Heart left ventricle (tissue), 13 donors: ENCODE measurements at regions not wholly inside any gene's neighbourhood (a gene's known extent, or its start where the extent isn't known, plus 50 kb on each side); places are given as distances from the start of the nearest gene placed in this dataset.

Experiments used
- POLR2A ChIP-seq, 2 donors: fragments of 450-650 bp; IDR thresholded peaks; one replicate each; pipeline ENCODE4 v1.6.1; 2017; ENCODE audit warnings: antibody characterized with exemption in 2 of 2, mild to moderate bottlenecking in 2 of 2, moderate library complexity in 2 of 2
- TF ChIP-seq, protein P1 (sequence below), 12 donors: fragments of 200-600 bp; sonication (generic) in 4 of 12; IDR thresholded peaks; one replicate each; pipeline versions ENCODE4 v1.5.0 to v1.8.0; 2018 to 2022; ENCODE audit warnings: antibody characterized with exemption in 12 of 12, mild to moderate bottlenecking in 5 of 12
- donor health status: ischemic (EF 13 %, LVEDD 7.1; RV severe dilation, severe dysfunction).
- donor health status: DM: no; HTN: yes; CAD: no.
- donor health status: DM: no; HTN: no; CAD: no.
- donor health status: ischemic (EF 25% LVEDD 6.9; RV normal size, moderate dysfunction).
- donor health status: ischemic (EF 25% LVEDD 5.7; RV mildly dilated, moderate dysfunction).
- donor health status: ischemic (EF 35%, LVEDD 5.7; RV mildly dilated, moderate dysfunction).
- donor health status: nonischemic (EF 11% LVEDD 7.7; RV severe dilation, severe dysfunction).
- donor health status: DM: yes; HTN: yes; CAD: no.
- donor health status: PGD.
- donor health status: ischemic (EF 29% LVEDD 5.4; RV normal size, mild dysfunction).
- donor health status: nonischemic (EF 23%, LVEDD 6.1; RV moderate dilation, normal function).

DNA sequence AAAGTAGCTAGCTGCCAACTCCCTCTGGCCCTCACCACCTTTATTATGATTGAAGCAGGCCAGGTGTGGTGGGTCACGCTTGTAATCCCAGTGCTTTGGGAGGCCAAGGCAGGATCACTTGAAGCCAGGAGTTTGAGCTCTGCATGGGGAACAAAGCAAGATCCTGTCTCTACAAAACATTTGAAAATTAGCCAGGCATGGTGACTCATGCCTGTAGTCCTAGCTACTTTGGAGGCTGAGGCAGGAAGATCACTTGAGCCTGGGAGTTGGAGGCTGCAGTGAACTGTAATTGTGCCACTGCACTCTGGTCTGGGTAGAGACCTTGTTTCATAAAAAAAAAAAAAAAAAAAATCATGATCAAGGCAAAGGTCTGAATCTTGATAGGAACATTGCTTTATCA is 467.0 kb upstream of the DIPK2B start:
- TF ChIP-seq POLR2A (IDR thresholded peaks at IDR 0.05) = no peak
- TF ChIP-seq, protein P1, sequence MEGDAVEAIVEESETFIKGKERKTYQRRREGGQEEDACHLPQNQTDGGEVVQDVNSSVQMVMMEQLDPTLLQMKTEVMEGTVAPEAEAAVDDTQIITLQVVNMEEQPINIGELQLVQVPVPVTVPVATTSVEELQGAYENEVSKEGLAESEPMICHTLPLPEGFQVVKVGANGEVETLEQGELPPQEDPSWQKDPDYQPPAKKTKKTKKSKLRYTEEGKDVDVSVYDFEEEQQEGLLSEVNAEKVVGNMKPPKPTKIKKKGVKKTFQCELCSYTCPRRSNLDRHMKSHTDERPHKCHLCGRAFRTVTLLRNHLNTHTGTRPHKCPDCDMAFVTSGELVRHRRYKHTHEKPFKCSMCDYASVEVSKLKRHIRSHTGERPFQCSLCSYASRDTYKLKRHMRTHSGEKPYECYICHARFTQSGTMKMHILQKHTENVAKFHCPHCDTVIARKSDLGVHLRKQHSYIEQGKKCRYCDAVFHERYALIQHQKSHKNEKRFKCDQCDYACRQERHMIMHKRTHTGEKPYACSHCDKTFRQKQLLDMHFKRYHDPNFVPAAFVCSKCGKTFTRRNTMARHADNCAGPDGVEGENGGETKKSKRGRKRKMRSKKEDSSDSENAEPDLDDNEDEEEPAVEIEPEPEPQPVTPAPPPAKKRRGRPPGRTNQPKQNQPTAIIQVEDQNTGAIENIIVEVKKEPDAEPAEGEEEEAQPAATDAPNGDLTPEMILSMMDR (IDR thresholded peaks at IDR 0.05) = no peak
